ENCODE measurements at regions not wholly inside any gene's neighbourhood (a gene's known extent, or its start where the extent isn't known, plus 50 kb on each side); places are given as distances from the start of the nearest gene placed in this dataset.

DNA sequence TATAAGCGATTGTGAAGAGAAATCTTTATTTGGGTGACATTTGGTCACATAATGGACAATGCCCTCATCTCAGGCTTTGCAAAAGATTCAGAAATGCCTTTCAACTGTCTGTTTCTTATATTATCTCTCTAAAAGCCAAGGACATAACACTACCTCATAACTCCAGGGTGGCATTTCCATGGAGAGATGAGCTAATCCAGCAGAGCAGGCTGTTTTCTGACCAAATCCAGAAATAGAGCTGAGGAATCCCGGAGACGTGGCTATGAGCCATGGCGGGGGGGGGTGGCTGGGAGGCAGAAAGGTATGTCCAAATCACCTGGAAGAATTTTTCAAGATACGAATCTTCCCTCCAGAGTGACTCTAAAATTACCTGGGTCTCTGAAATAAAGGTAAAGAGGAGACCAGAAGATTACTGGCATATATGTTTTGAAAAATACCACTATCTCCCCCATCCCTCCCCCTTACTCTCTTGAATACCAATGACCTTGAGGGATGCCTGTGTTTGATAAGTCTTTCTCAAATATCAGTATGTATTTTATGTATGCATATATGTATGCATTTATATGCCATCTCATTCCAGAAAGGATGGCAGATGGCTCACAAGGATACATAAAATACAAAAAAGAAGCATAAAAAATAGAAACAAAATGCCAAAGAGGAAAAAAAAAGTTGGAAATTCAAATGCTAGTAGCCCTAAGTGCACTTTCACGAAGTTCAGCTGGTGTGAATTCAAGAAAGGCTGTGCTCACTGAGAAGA lies 296.0 kb upstream of the MGAT5 start:
- H3K4me3 Mint-ChIP-seq = no peak overlapping the region
- ATAC-seq (ENCODE audit: low read depth) = no peak
- H3K4me1 Mint-ChIP-seq = no peaks in the 10 kb centered on the region
- DNase-seq = no peak
- H3K9me3 Mint-ChIP-seq = no peaks in the 10 kb centered on the region
- peaks cover 56% of the 10 kb centered on the region for H3K27me3 Mint-ChIP-seq
- POLR2A ChIA-PET = no interaction called here
- H3K36me3 Mint-ChIP-seq = no peaks in the 10 kb centered on the region
- H3K27ac Mint-ChIP-seq = no peak overlapping the region

- ATAC-seq (ENCODE audit: low read depth) (no peak), DNase-seq (no peak)
- Mint-ChIP-seq H3K27me3 (peaks cover 51% of the 10 kb centered on the region), H3K27ac (no peak overlapping the region), H3K9me3 (no peaks in the 10 kb centered on the region), H3K4me1 (no peaks in the 10 kb centered on the region), H3K36me3 (no peaks in the 10 kb centered on the region), H3K4me3 (no peak overlapping the region)
- POLR2A ChIA-PET = no interaction called here
Observed at GRCh38 chr2:133959066-133959465, 294.8 kb upstream of the MGAT5 start.

GRCh38 chr2:133966720-133967304 lies 287.1 kb upstream of the MGAT5 start:
- POLR2A ChIA-PET = no interaction called here

DNA sequence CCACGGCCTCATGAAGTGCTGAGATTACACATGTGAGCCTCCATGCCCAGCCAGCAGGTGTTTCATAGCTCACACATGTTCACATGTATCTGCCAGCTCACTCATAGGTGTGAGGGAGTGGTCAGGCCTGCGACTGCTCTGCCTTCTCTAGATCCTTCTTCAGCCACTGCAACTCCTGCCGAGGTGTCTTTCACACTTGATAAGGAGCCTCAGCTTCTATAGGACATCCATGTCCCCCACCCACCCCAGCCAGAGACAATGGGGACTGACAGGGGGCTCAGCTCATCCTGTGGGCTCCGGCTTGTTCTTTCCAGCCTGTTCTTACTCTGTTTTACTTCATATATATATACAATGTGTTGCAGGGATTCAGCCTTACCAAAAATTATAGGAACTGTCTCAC lies 286.5 kb upstream of the MGAT5 start:
- H3K9me3 Mint-ChIP-seq = peaks cover 2% of the 10 kb centered on the region
- H3K27me3 Mint-ChIP-seq = peaks cover 14% of the 10 kb centered on the region
- H3K36me3 Mint-ChIP-seq = no peaks in the 10 kb centered on the region
- no peak for DNase-seq
- H3K4me1 Mint-ChIP-seq = peaks cover 15% of the 10 kb centered on the region
- POLR2A ChIA-PET = no interaction called here
- peak; percentile 30 for ATAC-seq (ENCODE audit: low read depth)
- H3K4me3 Mint-ChIP-seq = no peak overlapping the region
- H3K27ac Mint-ChIP-seq = no peak overlapping the region

More at GRCh38 chr2:133966720-133967304, 287.1 kb upstream of the MGAT5 start:
- Mint-ChIP-seq H3K9me3 (peaks cover 2% of the 10 kb centered on the region), H3K4me1 (peaks cover 15% of the 10 kb centered on the region), H3K27me3 (peaks cover 15% of the 10 kb centered on the region), H3K27ac (no peak overlapping the region), H3K4me3 (no peak overlapping the region), H3K36me3 (no peaks in the 10 kb centered on the region)
- peak; percentile 47 for ATAC-seq (ENCODE audit: low read depth)
- DNase-seq = no peak

DNA sequence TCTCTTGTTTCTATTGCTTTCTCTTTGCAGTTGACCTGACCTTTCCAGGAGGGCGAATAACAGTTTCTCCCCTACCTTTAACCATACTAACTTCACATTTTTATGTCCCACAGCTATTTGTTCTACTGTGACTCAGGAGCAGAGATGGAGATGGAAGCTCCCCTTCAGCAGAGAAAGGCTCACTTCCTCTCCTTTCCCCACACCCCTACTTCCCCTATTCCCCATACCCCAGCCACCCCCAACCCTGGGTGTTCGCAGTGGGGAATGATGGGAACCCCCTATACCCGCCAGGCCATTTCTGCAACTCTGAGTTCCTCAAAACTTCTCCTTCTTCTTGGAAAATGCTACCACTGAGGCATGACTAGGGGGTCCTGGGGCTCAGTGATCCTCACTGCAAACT lies 285.4 kb upstream of the MGAT5 start:
- POLR2A ChIA-PET = no interaction called here
- ATAC-seq (ENCODE audit: low read depth) (no peak), DNase-seq (no peak)
- no peak overlapping the region for H3K27ac Mint-ChIP-seq
- H3K9me3 Mint-ChIP-seq = peaks cover 2% of the 10 kb centered on the region
- H3K27me3 Mint-ChIP-seq = peaks cover 13% of the 10 kb centered on the region
- no peak overlapping the region for H3K4me3 Mint-ChIP-seq
- peaks cover 15% of the 10 kb centered on the region for H3K4me1 Mint-ChIP-seq
- H3K36me3 Mint-ChIP-seq = no peaks in the 10 kb centered on the region

- H3K4me3 Mint-ChIP-seq = no peak overlapping the region
- POLR2A ChIA-PET = no interaction called here
Observed at GRCh38 chr2:133970641-133971040, 283.2 kb upstream of the MGAT5 start.

DNA sequence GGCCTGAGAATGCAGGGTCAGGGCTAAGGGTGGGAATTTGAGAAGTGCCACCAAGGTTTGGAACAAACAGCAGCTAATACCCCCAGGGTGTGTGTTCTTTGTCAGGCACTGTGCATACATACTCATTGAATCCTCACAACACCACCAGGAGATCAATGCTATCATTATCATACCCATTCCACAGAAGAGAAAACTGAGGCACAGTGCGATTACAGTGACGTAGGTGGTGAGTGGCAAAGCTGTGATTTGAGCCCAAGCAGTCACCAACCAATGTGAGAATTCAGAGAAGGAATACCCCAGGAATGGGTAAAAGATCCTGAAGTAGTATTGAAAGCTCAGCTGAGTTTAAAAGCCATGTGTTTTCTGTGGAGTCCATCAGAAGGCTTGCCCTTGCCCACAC lies 281.6 kb upstream of the MGAT5 start:
- POLR2A ChIA-PET = no interaction called here
- ATAC-seq (ENCODE audit: low read depth) (no peak), DNase-seq (no peak)
- peaks cover 5% of the 10 kb centered on the region for H3K4me1 Mint-ChIP-seq
- H3K27ac Mint-ChIP-seq = no peak overlapping the region
- H3K36me3 Mint-ChIP-seq = no peaks in the 10 kb centered on the region
- H3K9me3 Mint-ChIP-seq = no peaks in the 10 kb centered on the region
- H3K27me3 Mint-ChIP-seq = peaks cover 13% of the 10 kb centered on the region
- H3K4me3 Mint-ChIP-seq = no peak overlapping the region

More at GRCh38 chr2:133970641-133971040, 283.2 kb upstream of the MGAT5 start:
- Mint-ChIP-seq H3K27ac (no peak overlapping the region), H3K27me3 (peaks cover 13% of the 10 kb centered on the region), H3K36me3 (no peaks in the 10 kb centered on the region), H3K9me3 (no peaks in the 10 kb centered on the region), H3K4me1 (peaks cover 17% of the 10 kb centered on the region)
- DNase-seq (no peak), ATAC-seq (ENCODE audit: low read depth) (no peak)

GRCh38 chr2:133972786-133973185 lies 281.1 kb upstream of the MGAT5 start:
- Mint-ChIP-seq H3K36me3 (no peaks in the 10 kb centered on the region), H3K9me3 (no peaks in the 10 kb centered on the region), H3K27me3 (peaks cover 13% of the 10 kb centered on the region), H3K27ac (no peak overlapping the region), H3K4me3 (no peak overlapping the region), H3K4me1 (peaks cover 3% of the 10 kb centered on the region)
- DNase-seq (no peak), ATAC-seq (ENCODE audit: low read depth) (no peak)
- POLR2A ChIA-PET = no interaction called here

GRCh38 chr2:133974353-133974752 lies 279.5 kb upstream of the MGAT5 start:
- H3K27me3 Mint-ChIP-seq = peaks cover 13% of the 10 kb centered on the region
- POLR2A ChIA-PET = no interaction called here
- no peak for ATAC-seq (ENCODE audit: low read depth)

GRCh38 chr2:133975135-133975534 lies 278.7 kb upstream of the MGAT5 start:
- peaks cover 10% of the 10 kb centered on the region for H3K27me3 Mint-ChIP-seq
- no peak overlapping the region for H3K4me3 Mint-ChIP-seq
- DNase-seq = no peak
- peak overlapping the region; percentile 57 for H3K27ac Mint-ChIP-seq
- ATAC-seq (ENCODE audit: low read depth) = no peak
- H3K9me3 Mint-ChIP-seq = no peaks in the 10 kb centered on the region
- H3K36me3 Mint-ChIP-seq = no peaks in the 10 kb centered on the region
- POLR2A ChIA-PET = no interaction called here
- peaks cover 3% of the 10 kb centered on the region for H3K4me1 Mint-ChIP-seq

More at GRCh38 chr2:133974353-133974752, 279.5 kb upstream of the MGAT5 start:
- Mint-ChIP-seq H3K9me3 (no peaks in the 10 kb centered on the region), H3K36me3 (no peaks in the 10 kb centered on the region), H3K27ac (no peak overlapping the region), H3K4me1 (peaks cover 3% of the 10 kb centered on the region), H3K4me3 (no peak overlapping the region)
- DNase-seq = no peak

DNA sequence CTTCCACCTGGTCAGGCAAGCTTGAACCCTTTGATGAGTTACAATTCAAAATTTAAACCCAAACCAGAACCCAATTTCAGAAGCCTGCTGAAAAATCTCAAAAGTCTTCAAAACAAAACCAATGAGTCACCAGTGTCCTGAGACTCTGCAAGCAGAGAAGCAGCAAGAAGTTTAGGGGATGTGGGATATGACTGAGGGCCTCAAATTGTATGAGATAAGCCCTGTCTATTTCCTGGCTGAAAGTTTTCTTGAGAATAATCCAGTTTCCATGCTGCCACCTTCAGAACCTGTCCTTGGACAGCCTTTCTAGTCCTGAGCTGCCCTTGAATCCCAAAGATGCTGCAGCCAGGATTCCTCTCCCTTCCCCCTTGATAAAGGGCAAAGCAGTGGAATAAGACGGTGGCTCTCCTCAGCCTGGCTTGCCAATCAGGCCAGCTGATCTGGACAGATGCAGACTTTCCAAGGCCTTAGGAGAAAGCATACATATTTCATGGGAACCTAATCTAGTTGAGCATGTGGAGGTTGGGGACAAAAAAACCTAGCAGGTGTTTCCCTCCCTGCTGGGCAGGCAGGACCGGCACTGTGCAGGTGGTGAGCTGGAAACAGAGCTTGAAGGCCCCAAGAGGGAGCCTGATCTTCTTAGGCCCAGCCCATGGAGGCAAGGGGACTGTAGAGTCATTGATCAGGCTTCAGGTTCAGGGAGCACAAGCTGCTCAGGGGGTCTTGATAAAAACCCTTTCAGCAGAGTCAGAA lies 278.0 kb upstream of the MGAT5 start:
- POLR2A ChIA-PET = no interaction called here
- Mint-ChIP-seq H3K27ac (peak overlapping the region; percentile 57), H3K27me3 (peaks cover 8% of the 10 kb centered on the region), H3K4me3 (no peak overlapping the region), H3K4me1 (peaks cover 3% of the 10 kb centered on the region), H3K9me3 (no peaks in the 10 kb centered on the region), H3K36me3 (no peaks in the 10 kb centered on the region)
- DNase-seq (no peak), ATAC-seq (ENCODE audit: low read depth) (peak; percentile 60)

- peaks cover 3% of the 10 kb centered on the region for H3K27me3 Mint-ChIP-seq
- ATAC-seq (ENCODE audit: low read depth) = no peak
- no peak for DNase-seq
- H3K27ac Mint-ChIP-seq = no peak overlapping the region
- no peak overlapping the region for H3K4me3 Mint-ChIP-seq
- no peaks in the 10 kb centered on the region for H3K9me3 Mint-ChIP-seq
- peaks cover 3% of the 10 kb centered on the region for H3K4me1 Mint-ChIP-seq
- POLR2A ChIA-PET = no interaction called here
- no peaks in the 10 kb centered on the region for H3K36me3 Mint-ChIP-seq
Observed at GRCh38 chr2:133976659-133977058, 277.2 kb upstream of the MGAT5 start.

DNA sequence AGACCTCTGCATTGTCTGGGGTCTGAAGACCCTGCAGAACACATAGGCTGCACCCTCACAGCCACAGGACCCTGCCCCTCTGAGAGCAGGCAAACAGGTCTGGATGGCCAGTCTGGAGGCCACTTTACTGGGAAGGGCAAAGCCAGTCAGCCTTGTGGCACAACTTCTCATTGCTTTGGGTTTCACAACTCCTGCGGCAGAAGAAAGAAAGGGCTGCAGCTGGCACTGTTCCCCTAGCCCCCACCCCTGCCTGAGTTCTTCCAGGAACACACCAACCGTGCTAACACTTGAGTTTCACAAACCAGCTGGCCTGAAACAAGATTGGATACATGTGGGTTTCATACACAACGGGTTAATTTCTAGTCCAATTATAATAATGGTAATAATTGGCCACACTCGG lies 276.5 kb upstream of the MGAT5 start:
- no peak overlapping the region for H3K27ac Mint-ChIP-seq
- H3K27me3 Mint-ChIP-seq = no peaks in the 10 kb centered on the region
- H3K4me1 Mint-ChIP-seq = peaks cover 3% of the 10 kb centered on the region
- no peaks in the 10 kb centered on the region for H3K9me3 Mint-ChIP-seq
- H3K4me3 Mint-ChIP-seq = no peak overlapping the region
- DNase-seq (no peak), ATAC-seq (ENCODE audit: low read depth) (no peak)
- POLR2A ChIA-PET = no interaction called here
- H3K36me3 Mint-ChIP-seq = no peaks in the 10 kb centered on the region

- DNase-seq (no peak), ATAC-seq (ENCODE audit: low read depth) (no peak)
- H3K9me3 Mint-ChIP-seq = no peaks in the 10 kb centered on the region
- peaks cover 3% of the 10 kb centered on the region for H3K27me3 Mint-ChIP-seq
- POLR2A ChIA-PET = no interaction called here
- no peaks in the 10 kb centered on the region for H3K36me3 Mint-ChIP-seq
- H3K4me3 Mint-ChIP-seq = no peak overlapping the region
- no peaks in the 10 kb centered on the region for H3K4me1 Mint-ChIP-seq
- H3K27ac Mint-ChIP-seq = no peak overlapping the region
Observed at GRCh38 chr2:133982256-133982655, 271.6 kb upstream of the MGAT5 start.
